NCI-H2107 (cell line): ENCODE measurements at regions not wholly inside any gene's neighbourhood (a gene's known extent, or its start where the extent isn't known, plus 50 kb on each side); places are given as distances from the start of the nearest gene placed in this dataset.
"Not testable (repeated sequence)": the region's sequence is repeated elsewhere in the genome, so short reads cannot be mapped to it uniquely, and the experiment has no call there.

ENCODE experiments used
- DNase-seq: peaks from one replicate; lab custom pipeline; 2025; lab: John Stamatoyannopoulos, UW

DNA sequence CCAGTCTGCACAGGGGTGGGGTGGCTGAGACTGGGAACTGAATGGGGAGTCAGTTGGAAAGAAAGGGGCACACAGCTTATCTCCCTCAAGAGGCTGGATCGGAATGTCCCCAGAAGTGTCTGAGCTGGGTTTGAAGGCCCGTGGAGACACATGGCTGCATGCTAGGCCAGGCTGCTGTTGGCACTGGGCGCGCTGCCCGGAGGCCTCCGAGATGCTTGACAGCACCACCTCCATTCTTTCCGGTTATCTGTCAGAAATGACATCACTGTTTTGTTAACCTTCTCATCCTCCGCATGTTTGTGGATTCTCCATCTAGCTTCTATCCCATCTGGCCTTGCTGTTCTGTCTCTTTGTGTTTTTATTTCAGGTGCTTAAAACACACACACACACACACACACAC lies 85.5 kb downstream of the APIP start:
- DNase-seq: no peak

DNA sequence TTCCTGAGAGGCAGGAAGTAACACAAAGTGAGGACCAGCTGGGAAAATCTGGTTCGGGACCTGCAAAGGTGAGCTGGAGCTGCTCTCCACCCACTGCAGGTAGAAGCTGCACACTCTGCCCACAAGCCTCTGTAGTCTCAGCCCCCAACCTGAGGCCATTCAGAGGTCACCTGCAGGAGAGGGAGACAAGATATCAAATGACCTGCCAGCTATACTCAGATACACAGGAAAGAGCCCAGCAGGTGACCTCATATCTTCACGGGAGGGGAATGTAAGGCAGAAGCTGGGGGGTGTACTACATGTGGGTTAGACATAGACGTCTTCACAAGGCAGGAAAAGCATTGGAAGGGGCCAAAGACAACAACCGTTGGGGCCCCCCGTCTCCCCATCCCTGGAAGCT lies 86.1 kb downstream of the APIP start:
- DNase-seq: no peak

DNA sequence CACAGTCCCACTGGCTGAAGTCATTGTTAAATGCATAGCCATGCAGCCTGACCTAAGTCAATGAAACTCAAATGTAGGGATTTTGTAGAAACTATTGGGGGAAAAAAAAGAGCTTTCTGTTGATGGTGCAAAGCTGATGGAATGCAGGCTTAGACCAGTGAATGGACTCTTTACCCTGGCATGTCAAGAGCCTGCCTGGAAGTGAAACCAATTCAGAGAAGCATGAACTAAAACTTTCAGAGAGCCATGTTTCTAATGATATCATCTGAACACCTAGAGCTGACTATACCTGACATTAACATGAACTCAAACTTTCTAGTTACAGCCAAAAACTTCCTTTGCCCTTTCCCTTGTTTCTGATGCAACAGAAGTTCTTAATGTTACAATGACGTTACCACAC lies 89.0 kb downstream of the APIP start:
- DNase-seq: no peak

DNA sequence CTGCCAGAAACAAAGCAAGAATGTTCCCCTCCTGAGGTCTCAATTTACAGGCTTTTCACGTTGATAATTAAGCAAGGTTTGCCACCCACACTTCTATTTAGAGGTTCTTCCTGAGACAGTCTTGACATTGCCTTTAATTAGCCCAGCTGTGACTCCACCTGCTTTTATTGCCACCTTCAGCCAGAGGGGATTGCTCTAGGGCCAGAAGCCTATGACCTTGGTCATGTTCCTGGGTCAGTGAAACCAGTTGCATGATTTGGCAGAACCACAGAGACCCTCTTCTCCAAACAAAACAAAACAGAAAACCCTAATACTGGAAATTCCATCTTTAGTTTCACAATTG lies 89.8 kb downstream of the APIP start:
- DNase-seq: no peak

DNA sequence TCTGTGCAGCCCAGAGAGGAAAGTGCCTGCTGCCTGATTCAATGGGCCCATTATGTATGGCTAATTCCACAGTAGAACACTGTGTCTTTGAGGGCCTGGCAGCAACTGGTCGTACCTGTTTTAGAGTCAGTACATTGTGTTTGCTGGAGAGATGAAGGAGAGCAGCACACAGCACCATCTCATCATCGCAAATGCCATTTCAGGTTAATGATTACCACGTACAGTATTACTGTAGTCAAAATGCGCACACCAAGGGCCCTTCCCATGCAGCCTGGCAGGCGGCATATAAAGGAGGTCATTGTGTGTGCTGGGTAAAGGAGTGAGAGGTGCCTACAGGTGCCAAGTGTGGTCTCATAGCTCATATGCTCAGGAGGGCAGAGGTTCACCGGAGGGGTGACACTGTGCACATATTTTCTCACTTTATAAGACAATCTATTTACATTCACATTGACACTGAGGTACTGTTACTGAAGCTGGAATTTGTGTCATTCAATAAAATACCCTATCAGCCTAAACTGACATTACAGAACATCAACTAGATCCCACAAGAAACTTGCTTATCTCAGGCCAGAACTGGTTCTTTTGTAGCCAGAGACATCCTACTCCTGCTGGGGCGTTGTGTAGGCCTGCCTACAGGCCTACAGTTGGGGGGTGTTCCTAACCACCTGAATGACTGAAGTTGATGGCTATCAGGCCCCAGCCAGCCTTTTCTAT lies 90.4 kb downstream of the APIP start:
- DNase-seq: no peak

DNA sequence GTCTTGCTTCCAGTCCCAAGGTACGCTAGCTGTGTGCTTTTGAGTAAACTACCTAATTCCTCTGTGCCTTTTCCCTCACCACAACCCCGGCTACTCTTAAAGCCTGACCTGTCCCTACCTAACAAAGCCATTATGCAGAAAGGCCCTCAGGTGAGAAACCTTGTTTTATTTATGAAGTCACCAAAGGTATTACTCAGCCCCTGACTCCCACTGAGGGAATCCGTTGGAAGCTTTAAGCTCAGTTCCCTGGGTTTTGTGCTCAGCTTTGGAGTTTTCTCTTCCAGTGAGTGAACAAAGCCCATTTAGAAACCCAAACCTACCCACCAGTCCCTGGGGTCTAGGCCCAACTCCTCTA lies 90.9 kb downstream of the APIP start:
- no peak for DNase-seq

DNA sequence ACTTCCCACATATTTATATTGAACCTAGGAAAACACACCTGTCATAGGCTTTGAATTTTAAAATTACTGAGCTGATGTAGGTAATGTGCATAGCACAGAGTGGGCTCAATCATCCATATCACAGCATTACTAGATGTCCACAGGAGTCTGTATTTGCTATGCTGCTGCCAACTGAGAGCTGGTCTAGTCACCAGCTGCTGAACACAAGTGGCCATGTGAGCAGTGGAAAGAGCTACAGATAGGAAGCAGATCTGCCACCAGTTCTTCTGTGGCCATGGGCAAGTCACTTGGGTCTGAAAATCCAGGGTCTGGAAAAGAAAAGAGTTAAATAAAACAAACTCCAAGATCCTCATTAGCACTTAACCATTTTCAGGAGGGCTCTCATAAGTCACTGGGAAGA lies 91.8 kb downstream of the APIP start:
- no peak for DNase-seq

DNA sequence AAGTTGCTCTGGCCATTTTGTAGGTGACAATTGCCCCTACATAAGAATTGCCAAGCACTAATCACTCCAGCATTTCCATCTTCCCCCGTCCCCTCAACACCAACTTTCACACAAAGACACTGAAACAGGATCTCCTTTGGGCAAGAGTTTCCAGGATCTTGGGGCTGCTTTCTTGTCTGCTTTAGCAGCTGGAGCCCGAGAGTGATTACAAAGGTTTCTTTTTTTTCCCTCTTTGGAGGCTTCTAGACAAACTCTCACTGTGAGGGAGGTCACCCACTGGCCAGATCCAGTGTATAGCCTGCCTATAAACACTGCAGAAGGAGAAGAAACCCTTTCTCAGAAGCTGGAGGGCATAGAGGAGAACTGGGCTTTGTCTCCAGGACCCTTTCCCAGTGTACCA lies 92.5 kb downstream of the APIP start:
- DNase-seq: no peak

DNA sequence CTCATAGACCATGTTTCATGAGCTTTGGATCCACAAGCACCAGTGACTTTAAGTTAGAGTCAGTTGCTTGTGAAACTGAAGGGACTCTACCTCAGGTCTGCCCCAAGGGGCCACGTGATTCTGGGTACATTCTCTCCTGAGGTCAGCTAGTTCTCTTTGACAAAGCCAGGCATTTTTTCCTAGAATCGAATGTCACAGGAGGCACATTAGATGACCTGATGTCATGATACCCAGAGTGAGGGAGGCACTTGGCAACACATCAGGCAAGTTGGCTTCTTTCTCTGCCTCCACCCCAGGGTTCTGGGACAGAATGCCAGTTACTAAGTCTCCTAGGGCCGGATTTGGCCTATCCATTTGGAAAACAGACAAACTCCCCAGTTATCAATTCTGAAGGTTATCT lies 93.0 kb downstream of the APIP start:
- DNase-seq: no peak

DNA sequence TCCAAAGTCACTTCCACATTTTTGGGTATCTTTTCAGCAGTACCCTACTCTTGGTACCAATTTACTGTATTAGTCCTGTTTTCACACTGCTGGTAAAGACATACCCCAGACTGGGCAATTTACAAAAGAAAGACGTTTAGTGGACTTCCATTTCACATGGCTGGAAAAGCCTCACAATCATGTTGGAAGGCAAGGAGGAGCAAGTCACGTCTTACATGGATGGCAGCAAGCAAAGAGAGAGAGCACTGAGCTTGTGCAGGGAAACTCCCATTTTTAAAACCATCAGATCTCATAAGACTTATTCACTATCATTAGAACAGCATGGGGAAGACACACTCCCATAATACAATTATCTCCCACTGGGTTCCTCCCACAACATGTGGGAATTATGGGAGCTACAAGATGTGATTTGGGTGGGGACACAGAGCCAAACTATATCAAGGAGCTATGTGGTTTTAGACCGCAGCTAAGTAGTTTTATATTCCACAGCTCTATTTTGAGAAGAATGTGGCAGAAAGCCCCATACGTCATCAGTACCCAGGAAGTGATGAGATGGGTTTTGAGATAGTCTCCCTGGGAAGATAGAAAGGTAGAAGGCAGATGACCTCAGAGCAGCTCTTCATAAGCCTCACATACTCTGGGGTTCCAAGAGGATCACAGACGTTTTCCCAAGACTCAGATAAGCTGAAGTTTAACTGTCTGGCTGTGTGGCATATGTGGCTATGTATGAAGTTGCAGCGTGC lies 96.3 kb downstream of the APIP start:
- no peak for DNase-seq

DNA sequence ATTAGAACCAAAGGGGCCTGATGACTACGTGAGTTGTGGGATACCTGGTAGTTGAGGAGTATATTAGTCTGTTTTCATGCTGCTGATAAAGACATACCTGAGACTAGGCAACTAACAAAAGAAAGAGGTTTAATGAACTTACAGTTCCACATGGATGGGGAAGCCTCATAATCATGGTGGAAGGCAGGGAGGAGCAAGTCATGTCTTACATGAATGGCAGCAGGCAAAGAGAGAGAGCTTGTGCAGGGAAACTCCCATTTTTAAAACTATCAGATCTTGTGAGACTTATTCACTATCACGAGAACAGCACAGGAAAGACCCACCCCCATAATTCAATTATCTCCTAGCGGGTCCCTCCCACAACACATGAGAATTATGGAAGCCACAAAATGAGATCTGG lies 98.4 kb downstream of the APIP start:
- not testable (repeated sequence) for DNase-seq

DNA sequence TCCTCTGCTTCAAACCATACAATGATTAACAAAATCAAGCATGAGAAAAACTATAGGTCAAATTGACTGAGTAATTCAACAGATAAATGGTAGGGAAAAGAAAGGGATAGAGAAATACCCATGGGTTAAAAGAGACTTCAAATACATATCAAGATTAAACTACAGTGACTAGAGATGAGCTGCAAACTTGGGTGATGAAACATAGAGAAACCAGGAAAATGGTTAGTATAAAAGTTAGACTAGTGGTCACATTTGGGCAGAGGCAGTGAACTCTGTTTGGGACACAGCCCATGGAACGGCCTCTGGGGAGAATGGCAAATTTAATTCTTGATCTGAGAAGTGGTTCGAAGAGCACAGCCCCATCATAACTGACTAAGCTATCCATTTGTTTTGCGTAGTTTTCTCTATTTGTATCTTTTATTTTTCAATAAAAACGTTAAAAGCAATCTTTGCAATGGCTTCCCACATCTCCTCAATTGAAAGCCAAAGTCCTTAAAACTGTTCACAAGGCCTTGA lies 99.4 kb downstream of the APIP start:
- DNase-seq: no peak

DNA sequence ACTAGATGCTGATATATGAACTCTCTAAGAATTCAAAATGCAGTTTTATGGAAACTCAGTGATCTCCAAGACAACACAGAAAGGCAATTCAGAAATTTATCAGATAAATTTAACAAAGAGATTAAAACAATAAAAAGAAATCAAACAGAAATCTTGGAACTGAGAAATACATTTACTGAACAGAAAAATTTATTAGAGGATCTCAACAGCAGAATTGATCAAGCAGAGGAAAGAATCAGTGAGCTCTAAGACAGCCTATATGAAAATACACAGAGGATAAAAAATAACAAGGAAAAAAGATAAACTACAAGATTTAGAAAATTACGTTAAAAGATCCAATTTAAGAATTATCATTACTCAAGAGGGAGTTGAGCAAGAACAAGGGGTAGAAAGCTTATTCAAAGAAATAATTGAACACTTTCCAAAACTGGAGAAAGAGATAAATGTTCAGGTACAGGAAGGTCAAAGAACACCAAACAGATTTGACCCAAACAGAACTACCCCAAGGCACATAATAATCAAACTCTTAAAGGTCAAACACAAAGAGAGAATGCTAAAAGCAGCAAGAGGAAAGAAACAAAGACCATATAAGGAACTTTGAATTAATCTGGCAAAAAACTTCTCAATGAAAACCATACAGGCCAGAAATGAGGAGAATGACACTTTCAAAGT lies 103.1 kb downstream of the APIP start:
- no peak for DNase-seq

DNA sequence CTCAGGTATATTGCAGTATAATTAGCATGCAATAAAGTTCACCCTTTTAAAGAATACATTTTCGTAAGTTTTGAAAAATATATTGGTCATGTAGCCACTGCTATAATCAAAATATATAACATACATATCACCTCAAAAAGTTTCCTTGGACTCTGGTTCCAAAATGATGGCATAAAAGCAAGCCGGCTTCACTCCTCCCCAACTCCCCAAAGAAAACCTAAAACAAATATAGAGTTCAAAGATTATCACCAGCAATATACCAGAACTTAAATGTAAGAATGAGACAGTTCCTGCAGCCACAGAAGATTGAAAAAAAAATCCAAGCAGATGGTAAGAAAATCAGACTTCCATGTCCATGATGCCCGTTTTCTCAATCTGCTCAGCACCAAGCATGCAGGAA lies 104.3 kb downstream of the APIP start:
- DNase-seq: no peak

DNA sequence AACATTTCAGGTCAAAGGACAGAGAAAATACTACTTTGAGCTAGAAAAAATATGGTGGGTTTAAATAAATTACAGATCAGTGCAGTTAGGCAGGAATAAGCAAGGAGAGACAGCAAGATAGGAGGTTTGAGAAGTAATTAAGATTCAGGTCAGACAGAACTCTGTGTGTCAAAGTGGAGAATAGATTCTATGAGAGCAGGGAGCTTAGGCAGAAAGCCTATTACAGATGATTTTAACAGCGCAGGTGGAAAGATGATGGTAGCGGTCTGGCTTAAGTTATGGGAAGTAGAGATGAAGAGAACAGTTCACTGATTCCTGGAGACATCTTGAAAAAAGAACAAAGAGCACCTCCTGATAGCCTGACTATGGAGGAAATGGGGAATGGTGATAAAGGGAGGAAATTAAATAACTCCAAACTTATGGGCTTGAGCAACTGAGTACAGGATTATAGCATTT lies 106.0 kb downstream of the APIP start:
- DNase-seq: no peak

DNA sequence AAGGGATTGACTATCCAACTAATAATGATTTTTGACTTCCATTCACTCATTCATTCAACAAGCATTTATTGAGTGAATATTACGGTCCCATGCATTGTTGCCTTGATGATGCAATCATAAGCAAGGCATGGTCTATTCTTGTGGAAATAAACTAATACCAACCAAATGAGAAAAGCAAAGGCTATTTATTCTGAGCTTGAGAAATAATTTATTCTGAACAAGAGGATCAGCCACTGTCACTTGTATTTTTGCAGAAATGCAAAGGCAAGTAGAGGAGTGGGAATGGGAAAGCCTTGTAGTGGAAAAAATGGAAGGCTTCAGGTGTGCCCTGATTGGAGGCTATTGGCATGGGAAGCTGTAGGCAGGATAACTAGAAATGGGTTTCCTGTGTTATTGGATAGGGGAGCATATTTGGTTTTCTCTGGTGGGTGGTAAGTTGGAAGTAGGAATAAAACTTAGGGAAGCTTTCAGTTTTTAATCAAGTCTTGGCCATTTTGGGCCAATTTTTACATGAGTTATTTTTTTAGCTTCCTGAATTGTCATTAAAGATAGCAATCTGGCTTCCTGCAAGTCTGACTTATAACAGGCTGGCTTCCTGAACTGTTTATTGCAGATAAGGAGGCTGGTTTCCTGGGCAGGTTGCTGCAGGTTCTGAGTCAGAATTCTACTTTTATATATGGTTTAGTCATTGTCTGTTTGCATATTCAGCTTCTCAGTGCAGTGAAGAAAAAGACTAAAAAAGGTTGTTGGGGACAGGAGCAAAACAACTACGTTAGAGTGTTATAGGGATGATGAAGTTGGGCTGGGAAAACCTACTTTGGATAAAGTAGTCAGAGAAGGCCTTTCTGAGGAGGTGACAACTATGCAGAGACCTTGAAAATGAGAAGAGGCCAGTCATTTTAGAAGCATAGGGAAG lies 106.7 kb downstream of the APIP start:
- DNase-seq: no peak

DNA sequence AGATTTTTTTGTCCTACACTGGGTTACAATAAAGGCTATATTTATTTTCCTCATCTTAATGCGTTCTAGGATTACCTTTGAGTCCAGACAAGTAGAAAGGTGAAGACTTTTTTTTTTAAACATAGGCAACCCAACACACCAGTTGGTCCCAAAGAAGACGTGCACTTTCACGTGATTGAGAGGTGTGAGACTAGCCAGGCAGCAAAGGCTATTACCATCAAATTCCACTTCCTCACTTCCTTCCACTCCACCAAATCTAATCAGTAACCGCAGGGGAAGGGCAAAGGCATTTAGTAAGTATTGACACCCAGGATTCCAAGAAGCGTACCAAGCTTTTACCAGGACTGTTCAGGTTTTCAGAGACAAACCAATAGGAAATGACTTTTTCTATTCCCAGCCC lies 109.3 kb downstream of the APIP start:
- DNase-seq: no peak

DNA sequence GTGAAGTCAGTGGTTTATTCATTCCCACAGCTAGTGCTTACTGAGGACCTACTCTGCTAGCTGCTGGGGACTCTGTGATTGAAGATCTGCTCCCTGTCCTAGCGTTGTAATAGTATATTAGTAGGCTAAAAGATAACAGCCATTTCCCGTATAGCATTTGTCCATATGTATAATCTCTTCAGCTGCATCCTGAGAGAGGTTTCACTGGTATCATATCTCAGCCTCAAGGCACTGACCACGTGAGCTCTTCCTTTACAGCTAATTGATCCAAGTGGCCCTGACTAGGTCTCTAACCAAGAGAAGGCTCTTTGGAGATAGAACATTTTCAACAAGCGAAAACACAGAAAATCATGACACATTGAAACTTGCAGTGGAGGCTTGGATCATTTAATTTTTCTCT lies 110.2 kb downstream of the APIP start:
- no peak for DNase-seq

DNA sequence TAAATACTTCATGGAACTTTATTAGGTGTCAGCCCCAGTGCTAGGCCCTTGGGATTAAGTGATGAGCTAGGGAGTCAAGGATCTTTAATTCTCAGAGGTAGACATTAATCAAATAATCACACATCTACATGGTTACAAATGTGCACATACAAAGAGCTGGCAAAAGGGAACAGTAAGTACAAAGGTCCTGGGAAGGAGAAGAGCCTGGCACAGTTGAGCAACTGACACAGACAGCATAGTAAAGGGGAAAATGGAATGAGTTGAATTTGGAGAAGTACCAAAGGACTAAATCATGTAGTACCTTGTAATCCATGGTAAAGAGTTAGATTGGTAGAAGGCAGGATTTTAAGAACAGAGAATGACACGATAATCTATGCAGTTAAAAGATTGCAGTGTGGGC lies 116.3 kb downstream of the APIP start:
- no peak for DNase-seq

DNA sequence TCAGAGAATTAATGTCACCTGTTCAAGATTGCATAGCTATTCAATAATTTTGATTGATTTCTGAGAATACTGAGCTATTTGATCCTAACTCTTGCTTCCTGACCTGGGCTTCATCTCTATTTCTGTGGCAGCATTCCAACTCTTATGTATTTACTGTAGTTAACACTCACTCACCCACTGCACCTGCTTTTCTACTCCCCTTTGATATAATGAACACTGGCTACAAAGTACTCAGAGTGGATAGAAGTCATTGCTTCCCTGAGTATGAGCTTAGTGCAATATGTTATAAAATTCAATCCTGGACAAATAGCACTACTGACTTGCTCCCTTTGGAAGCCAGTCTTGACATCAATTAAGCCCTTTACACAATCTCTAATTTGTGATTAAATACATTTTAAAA lies 117.2 kb downstream of the APIP start:
- DNase-seq: peak; percentile 24

DNA sequence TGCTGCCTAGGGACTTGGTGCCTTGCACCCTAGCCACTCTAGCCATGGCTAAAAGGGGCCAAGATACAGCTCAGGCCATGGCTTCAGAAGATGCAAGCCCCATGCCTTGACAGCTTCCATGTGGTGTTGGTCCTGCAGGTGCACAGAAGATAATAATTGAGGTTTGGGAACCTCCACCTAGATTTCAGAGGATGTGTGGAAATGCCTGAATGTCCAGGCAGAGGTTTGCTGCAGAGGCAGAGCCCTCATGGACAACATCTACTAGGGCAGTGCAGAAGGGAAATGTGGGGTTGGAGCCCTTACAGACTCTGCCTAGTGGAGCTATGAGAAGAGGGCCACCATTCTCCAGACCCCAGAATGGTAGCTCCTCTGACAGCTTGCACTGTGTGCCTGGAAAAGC lies 118.7 kb downstream of the APIP start:
- not testable (repeated sequence) for DNase-seq

DNA sequence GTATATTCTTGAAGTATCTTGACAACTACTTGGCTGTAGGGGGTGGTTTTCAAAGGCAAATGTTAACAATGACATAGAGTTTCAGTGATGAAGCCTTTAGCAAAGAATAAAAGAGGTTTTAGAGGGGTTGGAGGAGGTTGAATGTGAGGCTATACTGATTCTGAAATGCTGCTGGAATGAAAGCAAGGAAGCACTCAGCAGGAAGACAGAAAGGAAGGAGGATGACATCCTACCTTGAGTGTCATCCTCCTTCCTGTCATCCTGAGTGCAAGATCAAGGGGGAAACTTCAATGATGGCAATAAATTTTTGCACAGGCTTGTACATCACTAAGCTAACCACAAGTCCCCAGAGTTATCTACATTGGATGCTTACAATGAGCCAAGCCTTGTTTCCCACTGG lies 120.5 kb downstream of the APIP start:
- DNase-seq: no peak
